DMS114 treated with DMSO at 0.1 percent for 48 hours (cell line): ENCODE measurements at regions not wholly inside any gene's neighbourhood (a gene's known extent, or its start where the extent isn't known, plus 50 kb on each side); places are given as distances from the start of the nearest gene placed in this dataset.

Source experiments
- DNase-seq: peaks from one replicate; lab custom pipeline; 2025; ENCODE audit not compliant: unreplicated experiment; lab: John Stamatoyannopoulos, UW

DNA sequence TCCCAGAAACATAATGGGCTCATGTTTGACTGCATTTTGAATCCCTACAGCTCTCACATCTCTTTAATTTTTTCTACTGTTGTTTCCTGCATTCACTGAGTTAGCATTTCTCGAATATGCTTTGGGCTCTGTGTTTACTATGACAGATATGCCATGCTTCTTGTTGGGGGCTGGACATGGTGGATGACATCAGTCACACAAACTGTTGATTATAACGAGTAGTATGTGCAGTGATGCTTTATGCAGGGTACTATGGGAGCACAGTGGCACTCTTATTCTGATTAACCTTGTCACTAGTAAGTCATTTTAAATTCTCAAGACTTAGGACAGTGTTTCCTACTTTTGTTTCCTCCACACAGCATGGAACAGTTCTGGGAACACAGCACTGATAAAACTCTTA, 295.4 kb upstream of the ZNF608 start:
- DNase-seq, result no peak

GRCh38 chr5:125042261-125042890, 295.9 kb upstream of the ZNF608 start:
- no peak for DNase-seq

DNA sequence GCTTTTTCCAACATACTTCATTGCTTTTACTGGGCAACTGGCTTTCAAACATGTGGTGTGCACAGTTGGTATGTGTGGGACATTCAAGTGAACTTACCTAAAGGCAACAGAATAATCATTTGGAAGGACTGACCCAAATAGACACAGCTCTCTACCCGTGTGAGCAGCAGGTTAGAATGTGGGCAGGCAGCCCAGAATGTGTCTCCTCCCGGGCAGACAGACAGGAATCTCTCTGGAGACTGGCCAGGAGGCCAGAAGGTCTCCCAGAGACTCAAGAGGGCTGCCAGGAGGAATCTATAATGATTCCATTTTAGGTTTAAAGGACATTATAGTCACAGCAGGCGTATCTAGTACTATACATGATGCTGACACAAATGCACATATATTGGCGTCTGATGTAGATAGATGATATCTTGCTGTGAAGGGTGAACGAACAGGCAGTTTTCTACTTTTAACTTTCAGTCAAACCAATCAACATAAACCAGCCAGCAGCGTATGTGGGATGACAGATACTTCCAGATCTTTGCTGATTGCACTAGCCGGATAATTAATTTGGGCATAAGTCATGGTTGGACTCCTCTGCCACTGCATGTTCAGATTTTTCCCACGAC, 297.4 kb upstream of the ZNF608 start:
- DNase-seq, result peak; percentile 50

- no peak for DNase-seq
Observed at GRCh38 chr5:125044491-125045282, 298.2 kb upstream of the ZNF608 start.

DNA sequence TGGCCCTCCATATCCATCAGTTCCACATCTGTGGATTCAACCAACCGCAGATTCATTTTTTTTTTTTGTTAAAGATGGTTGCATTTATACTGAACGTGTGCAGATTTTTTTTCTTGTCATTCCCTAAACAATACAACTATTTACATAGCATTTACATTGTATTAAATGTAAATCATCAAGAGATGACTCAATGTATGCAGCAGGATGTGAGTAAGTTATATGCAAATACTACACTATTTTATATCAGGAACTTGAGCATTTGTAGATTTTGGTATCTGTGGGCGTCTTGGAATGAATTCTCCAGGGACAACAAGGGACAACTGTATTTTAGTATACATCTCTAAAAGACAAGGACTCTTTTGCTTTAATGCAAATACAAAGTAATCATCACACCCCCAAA, 299.2 kb upstream of the ZNF608 start:
- no peak for DNase-seq

DNA sequence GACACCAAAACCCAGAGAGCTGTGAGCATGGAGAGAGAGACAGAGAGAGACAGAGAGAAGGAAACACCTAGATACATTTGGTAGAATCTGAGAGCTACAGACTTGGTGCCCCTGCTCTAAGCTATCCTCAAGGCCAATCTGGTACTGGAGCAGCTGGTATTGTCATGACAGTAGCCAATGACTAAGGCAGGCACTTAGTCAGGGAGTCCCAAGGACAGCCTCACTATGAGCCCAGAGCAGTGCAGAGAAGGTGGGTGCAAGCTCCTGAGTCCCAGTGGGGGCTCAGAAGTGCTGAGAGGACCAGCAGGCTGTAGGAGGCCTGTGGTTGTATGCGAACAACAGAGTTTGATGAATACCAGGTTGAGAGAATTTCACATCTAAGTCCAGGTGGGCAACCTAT, 300.4 kb upstream of the ZNF608 start:
- no peak for DNase-seq

DNA sequence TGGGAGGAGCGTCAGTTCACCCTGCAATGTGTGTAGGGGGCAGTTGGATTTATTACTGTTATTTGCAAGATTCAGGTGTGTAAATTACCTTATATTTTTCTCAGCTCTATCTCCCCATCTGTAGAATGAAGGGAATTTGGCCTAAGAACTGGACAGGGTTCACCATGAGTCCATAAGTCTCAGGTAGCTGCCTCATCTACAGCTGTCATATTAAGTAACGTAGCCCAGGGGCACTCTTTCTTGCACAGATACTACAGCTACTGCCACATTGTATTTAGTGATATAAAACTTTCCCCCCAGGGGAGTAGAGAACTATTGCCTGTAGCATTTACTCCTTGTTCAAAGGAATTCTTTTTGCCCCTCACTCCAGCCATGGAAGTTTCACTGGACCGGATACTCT, 301.4 kb upstream of the ZNF608 start:
- DNase-seq, result no peak

GRCh38 chr5:125049721-125050702, 303.6 kb upstream of the ZNF608 start:
- DNase-seq, result no peak

- DNase-seq, result no peak
Observed at GRCh38 chr5:125050926-125051325, 304.5 kb upstream of the ZNF608 start.

GRCh38 chr5:125052584-125052983, 306.1 kb upstream of the ZNF608 start:
- DNase-seq, result no peak

- DNase-seq, result no peak
Observed at GRCh38 chr5:125053179-125053578, 306.7 kb upstream of the ZNF608 start.

DNA sequence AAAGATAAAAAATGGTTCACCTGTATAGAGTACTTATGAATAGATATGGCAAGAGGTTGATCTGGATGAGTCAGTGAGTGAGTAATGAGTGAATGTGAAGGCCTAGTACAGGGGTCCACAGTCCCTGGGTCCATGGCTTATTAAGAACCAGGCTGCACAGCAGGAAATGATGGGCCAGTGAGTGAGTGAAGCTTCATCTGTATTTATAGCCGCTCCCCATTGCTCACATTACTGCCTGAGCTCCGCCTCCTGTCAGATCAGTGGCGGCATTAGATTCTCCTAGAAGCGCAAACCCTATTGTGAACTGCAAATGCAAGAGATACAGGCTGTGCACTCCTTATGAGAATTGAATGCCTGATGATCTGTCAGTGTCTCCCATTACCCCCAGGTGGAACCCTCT, 307.7 kb upstream of the ZNF608 start:
- DNase-seq, result no peak

DNA sequence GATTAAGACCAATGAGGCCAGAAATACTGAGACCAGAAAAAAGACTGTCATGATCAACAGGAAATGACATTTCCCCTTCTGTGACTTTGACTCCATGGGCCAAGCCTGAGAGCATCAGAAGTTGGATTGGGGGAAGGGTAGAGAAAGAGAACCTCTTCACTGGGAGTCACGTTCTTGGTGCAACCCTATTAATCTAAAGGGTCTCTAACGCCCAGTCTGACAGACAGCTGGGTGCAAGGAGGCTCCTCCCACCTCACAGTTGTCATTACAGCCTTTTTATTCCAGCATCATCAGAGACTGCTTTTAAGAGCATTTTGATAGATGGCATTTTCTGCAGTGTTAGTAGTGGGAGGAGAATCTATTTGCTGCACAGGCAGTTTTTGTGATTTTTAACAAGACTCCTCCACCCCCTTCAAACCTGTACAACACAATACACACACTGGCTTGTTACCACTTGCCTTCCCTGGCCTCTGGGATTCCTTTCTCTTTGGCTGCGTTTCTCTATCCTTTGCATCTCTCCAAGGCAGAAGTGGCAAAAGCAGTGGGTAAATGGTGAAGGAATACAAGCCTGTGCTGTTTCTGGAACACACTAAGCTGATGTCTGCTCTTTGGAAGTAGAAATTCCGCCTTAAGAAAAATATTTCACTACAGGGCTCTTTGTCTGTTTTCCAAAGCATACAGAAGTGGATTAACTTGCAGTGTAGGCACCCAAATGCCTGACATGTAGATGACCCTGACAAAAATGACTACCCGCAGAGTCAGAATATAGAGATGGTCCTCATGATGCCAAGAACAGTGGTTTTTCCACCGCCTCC, 310.4 kb upstream of the ZNF608 start:
- no peak for DNase-seq

- DNase-seq, result no peak
Observed at GRCh38 chr5:125057912-125058826, 311.7 kb upstream of the ZNF608 start.

DNA sequence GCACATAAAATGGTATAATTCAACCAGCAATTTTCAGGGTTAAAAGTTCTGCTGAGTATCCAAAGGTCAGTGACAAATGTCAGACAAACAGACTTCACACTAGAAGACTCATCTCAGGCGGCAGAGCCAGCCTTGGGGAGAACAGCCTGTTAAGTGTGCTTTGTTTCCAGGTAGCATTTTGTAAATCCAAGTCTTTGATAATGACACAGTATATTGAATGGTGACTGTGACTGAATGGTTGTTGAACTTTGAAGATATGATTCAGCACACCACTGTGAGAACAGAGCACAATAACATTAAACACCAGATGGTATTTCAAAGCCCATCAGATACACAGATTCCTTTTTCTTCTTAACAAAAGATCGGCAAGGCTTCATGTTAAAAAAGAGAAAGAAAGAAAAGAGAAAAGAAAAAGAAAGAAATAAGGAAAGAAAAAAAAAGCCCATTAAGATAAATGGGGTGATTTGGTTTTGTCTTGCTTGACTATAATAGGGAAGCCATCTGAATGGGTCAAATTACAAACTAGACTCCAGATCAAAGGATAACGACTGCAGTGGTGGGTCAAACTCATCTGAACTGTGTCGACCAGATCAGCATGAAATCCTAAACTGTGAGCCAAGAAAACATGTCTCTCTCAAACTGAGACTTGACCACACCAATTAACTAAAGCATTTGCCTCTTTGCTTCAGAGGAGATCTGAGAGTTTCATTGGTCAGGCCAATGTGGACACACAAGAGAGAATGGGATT, 313.0 kb upstream of the ZNF608 start:
- DNase-seq, result no peak

- no peak for DNase-seq
Observed at GRCh38 chr5:125061726-125062125, 315.3 kb upstream of the ZNF608 start.

DNA sequence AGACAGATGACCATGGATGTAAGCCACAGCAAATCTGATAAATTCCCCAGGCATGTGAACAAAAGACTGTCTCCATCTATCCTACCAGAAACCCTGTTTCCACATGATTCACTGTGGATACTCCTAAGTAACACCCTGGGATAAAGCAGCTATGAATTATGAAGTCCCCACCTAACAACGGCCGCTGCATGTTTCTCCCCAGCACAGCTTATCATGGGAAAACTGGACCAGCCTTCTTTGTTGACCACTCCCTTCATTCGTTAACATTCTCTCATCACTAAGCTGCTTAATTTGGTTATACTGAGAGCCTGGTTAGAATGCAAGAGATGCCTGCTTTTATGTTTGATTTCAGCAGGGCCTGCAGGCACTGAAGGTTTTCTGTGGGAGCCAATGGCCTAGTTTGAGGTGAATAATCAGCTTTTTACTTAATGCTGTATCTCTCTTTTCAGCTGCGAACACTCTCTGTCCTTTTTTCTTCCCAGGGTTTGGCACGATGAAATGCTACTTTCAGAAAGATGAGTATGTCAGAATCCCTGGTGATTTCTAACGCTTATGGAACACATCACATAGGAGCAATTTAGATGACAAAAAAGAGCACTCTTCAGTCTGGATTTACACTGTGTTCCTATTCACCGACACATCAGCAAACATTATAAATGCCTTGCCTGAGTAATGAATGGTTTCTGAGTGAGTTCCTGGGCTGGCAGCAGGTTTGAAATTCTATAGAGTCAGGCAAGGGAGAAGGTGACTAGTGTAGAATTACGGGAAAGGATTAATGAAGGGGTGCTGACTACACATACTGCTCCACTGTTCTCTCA, 318.4 kb upstream of the ZNF608 start:
- no peak for DNase-seq

DNA sequence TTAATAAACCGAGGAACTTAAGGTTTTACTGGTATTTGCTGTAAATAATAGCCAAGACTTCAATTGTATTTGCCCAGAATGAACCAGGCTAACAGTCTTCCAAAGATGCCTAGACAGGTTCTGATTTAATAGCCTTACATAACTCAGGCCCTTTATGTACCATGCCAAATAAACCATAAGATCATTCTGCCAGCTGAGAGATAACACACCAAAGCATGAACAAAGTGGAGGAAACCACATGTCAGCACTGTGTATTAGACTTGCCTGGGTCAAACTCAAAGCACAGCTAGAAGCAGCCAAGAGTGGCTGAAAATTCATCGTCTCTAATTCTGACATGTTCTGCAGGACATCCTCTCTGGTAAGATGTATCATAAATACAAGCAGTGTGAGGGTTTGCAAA, 319.3 kb upstream of the ZNF608 start:
- DNase-seq, result no peak
